HCT116 (cell line): ENCODE measurements at regions not wholly inside any gene's neighbourhood (a gene's known extent, or its start where the extent isn't known, plus 50 kb on each side); places are given as distances from the start of the nearest gene placed in this dataset.

ENCODE experiments used
- ATAC-seq: fragments of 200-7000 bp; cut with Tn5 transposase; 2 replicates; pipeline ENCODE4 v1.9.1; 2020; ENCODE audit warnings: mild to moderate bottlenecking, moderate library complexity
- BruUV-seq: library from RNA; stranded (reverse); fragments of 400-500 nt; replicated peaks from 2 replicates; lab custom pipeline; 2021; lab: Mats Ljungman, UMichigan
- CTCF ChIA-PET: fragments of 300-600 bp; sonication (Branson Sonifier 250); formaldehyde crosslinking; loops from one replicate; lab custom pipeline; 2021; ENCODE audit warnings: antibody characterized with exemption; lab: Charles Lee
- POLR2A ChIA-PET: fragments of 300-600, 350-600 bp; sonication (Branson Sonifier 250); formaldehyde crosslinking; loops from one replicate; lab custom pipeline; 2021; ENCODE audit warnings: antibody characterized with exemption; lab: Charles Lee
- RAD21 ChIA-PET, 2 experiments: fragments of 300-600 bp; sonication (Branson Sonifier 250); formaldehyde crosslinking; loops; one replicate each; lab custom pipeline; 2023; ENCODE audit warnings: low total read pairs in 2 of 2; ENCODE audit not compliant: uncharacterized antibody in 2 of 2, unreplicated experiment in 2 of 2, low non-redundant PET in 1 of 2; lab: Charles Lee
- DNase-seq: peaks from one replicate; pipeline ENCODE4 v3.0.0-alpha.2; 2010; ENCODE audit warnings: low read depth, low spot score
- H2AFZ ChIP-seq: fragments of 200-600 bp; shearing (Covaris generic), sonication (generic); 2 replicates; pipeline ENCODE4 v1.6.1; 2017; ENCODE audit warnings: low read depth, mixed run types, mixed read lengths, antibody characterized with exemption, low read length; ENCODE audit not compliant: poor library complexity, severe bottlenecking
- H3K27ac ChIP-seq: 2 replicates; pipeline ENCODE4 v1.5.1; 2012; ENCODE audit warnings: low read depth, low read length
- H3K27me3 ChIP-seq: fragments of 200-600 bp; sonication (generic); 2 replicates; pipeline ENCODE4 v1.6.1; 2016; ENCODE audit warnings: mixed run types, low read length, mixed read lengths; ENCODE audit not compliant: insufficient read depth
- H3K36me3 ChIP-seq, 2 experiments: fragments of 200-500 bp in 1 of 2; fragments of 200-600 bp in 1 of 2; sonication (Bioruptor generic) in 1 of 2; sonication (generic) in 1 of 2; 2 replicates each; pipeline versions ENCODE4 v1.5.1 to v1.6.1; 2014 to 2016; ENCODE audit warnings: low read length in 2 of 2, inconsistent platforms in 1 of 2, mixed read lengths in 1 of 2, mixed run types in 1 of 2; ENCODE audit not compliant: insufficient read depth in 2 of 2, control insufficient read depth in 1 of 2
- H3K4me1 ChIP-seq, 2 experiments: fragments of 200-600 bp in 1 of 2; sonication (generic) in 1 of 2; 2 replicates each; pipeline versions ENCODE4 v1.5.1 to v1.6.1; 2012 to 2017; ENCODE audit warnings: low read length in 2 of 2, inconsistent platforms in 1 of 2, mild to moderate bottlenecking in 1 of 2, mixed read lengths in 1 of 2, mixed run types in 1 of 2, moderate library complexity in 1 of 2; ENCODE audit not compliant: insufficient read depth in 2 of 2, control insufficient read depth in 1 of 2
- H3K4me2 ChIP-seq: fragments of 200-600 bp; sonication (generic); 2 replicates; pipeline ENCODE4 v1.6.1; 2017; ENCODE audit warnings: mixed run types, low read length, mixed read lengths
- H3K4me3 ChIP-seq, 2 experiments: fragments of 200-600 bp in 1 of 2; sonication (generic) in 1 of 2; replicated peaks in 1 of 2; 2 replicates each; pipeline ENCODE4 v1.5.1; 2011 to 2016; ENCODE audit warnings: low read length in 2 of 2, control low read depth in 1 of 2, low read depth in 1 of 2, mild to moderate bottlenecking in 1 of 2, mixed read lengths in 1 of 2, mixed run types in 1 of 2
- H3K79me2 ChIP-seq: fragments of 200-600 bp; sonication (generic); 2 replicates; pipeline ENCODE4 v1.6.1; 2017; ENCODE audit warnings: mild to moderate bottlenecking, mixed run types, low read length, moderate library complexity, mixed read lengths; ENCODE audit not compliant: insufficient read depth
- H3K9ac ChIP-seq: fragments of 200-600 bp; sonication (generic); 2 replicates; pipeline ENCODE4 v1.6.1; 2016; ENCODE audit warnings: low read length, mixed read lengths
- H3K9me2 ChIP-seq: fragments of 200-600 bp; sonication (generic), shearing (Covaris generic); 2 replicates; pipeline ENCODE4 v1.6.1; 2017; ENCODE audit warnings: mixed run types, mild to moderate bottlenecking, moderate library complexity; ENCODE audit not compliant: insufficient read depth
- H3K9me3 ChIP-seq, 2 experiments: fragments of 200-500 bp in 1 of 2; fragments of 200-600 bp in 1 of 2; sonication (Bioruptor generic) in 1 of 2; sonication (generic) in 1 of 2; 2 replicates each; pipeline ENCODE4 v1.6.1; 2014 to 2017; ENCODE audit warnings: low read length in 2 of 2, mixed read lengths in 2 of 2, inconsistent platforms in 1 of 2, low read depth in 1 of 2, mild to moderate bottlenecking in 1 of 2, mixed run types in 1 of 2, moderate library complexity in 1 of 2; ENCODE audit not compliant: control insufficient read depth in 1 of 2, insufficient read depth in 1 of 2
- H4K20me1 ChIP-seq: fragments of 200-600 bp; sonication (generic), shearing (Covaris generic); 2 replicates; pipeline ENCODE4 v1.6.1; 2017; ENCODE audit warnings: mixed run types, mild to moderate bottlenecking, moderate library complexity; ENCODE audit not compliant: insufficient read depth
- CBX3 ChIP-seq: IDR thresholded peaks from 2 replicates; pipeline ENCODE4 v1.6.1; 2012; ENCODE audit warnings: low read depth
- CEBPB ChIP-seq: IDR thresholded peaks from 2 replicates; pipeline ENCODE4 v1.6.1; 2012; ENCODE audit warnings: low read depth
- CTCF ChIP-seq, 3 experiments: fragments of 200-600 bp in 1 of 3; sonication (generic) in 1 of 3; IDR thresholded peaks in 2 of 3; conservative IDR thresholded peaks in 1 of 3; 2 replicates each; pipeline ENCODE4 v1.5.1; 2012 to 2017; ENCODE audit warnings: low read depth in 2 of 3, low read length in 2 of 3, antibody characterized with exemption in 1 of 3, borderline replicate concordance in 1 of 3, control low read depth in 1 of 3, mild to moderate bottlenecking in 1 of 3, mixed read lengths in 1 of 3, mixed run types in 1 of 3, moderate library complexity in 1 of 3; ENCODE audit not compliant: insufficient read depth in 1 of 3
- EGR1 ChIP-seq: IDR thresholded peaks from 2 replicates; pipeline ENCODE4 v1.6.1; 2012; ENCODE audit warnings: low read depth
- EZH2phosphoT487 ChIP-seq: fragments of 200-600 bp; IDR thresholded peaks from 2 replicates; pipeline ENCODE4 v1.6.1; 2018; ENCODE audit warnings: antibody characterized with exemption, borderline replicate concordance
- JUND ChIP-seq: IDR thresholded peaks from 2 replicates; pipeline ENCODE4 v1.6.1; 2012
- POLR2A ChIP-seq: IDR thresholded peaks from 2 replicates; pipeline ENCODE4 v1.7.0; 2011; ENCODE audit warnings: borderline replicate concordance; ENCODE audit not compliant: insufficient read depth, insufficient read length; ENCODE audit errors: extremely low read depth
- SP1 ChIP-seq: IDR thresholded peaks from 2 replicates; pipeline ENCODE4 v1.6.1; 2012; ENCODE audit warnings: low read depth
- SRF ChIP-seq: IDR thresholded peaks from 2 replicates; pipeline ENCODE4 v1.6.1; 2012; ENCODE audit warnings: low read depth
- ZBTB33 ChIP-seq: IDR thresholded peaks from 2 replicates; pipeline ENCODE4 v1.6.1; 2011; ENCODE audit warnings: mild to moderate bottlenecking, low read length, moderate library complexity; ENCODE audit not compliant: insufficient replicate concordance; ENCODE audit errors: extremely low read depth
- ZFX ChIP-seq: fragments of 450-650 bp; IDR thresholded peaks from 2 replicates; pipeline ENCODE4 v1.6.1; 2017
- ZNF274 ChIP-seq: fragments of 200-500 bp; sonication (Bioruptor generic); IDR thresholded peaks from 2 replicates; pipeline ENCODE4 v1.6.1; 2014; ENCODE audit warnings: mild to moderate bottlenecking, low read depth, low read length, inconsistent platforms
- intact Hi-C: fragments of 100-400 bp; cut with micrococcal nuclease; formaldehyde crosslinking; loops from 2 replicates; pipeline ENCODE4 v1.10.0; 2022

- TF ChIP-seq ZBTB33 (no peak), EGR1 (no peak), ZNF274 (no peak), SRF (no peak), SP1 (no peak), EZH2phosphoT487 (no peak), JUND (no peak), CEBPB (no peak), ZFX (no peak), CTCF (IDR thresholded peaks at IDR 0.05 in 2 of 3, conservative IDR thresholded peaks at IDR 0.05 in 1 of 3; ENCODE audit: borderline replicate concordance in 1 of 3, insufficient read depth in 1 of 3, low read depth in 2 of 3, low read length in 2 of 3) (no peak)
Measured at GRCh38 chr13:58446979-58447378, 815.4 kb downstream of the PCDH17 start (continued).

- Histone ChIP-seq H2AFZ (no peak overlapping the region), H3K4me2 (no peak overlapping the region), H3K9me3 (peaks cover 24 to 28% of the 10 kb centered on the region in 2 experiments; a peak in 2 of 4 replicates), H3K4me1 (no peaks in the 10 kb centered on the region), H3K27ac (no peak overlapping the region), H3K36me3 (no peaks in the 10 kb centered on the region), H3K9me2 (no peaks in the 10 kb centered on the region), H3K79me2 (no peaks in the 10 kb centered on the region), H3K4me3 (no peak overlapping the region), H4K20me1 (no peaks in the 10 kb centered on the region), H3K9ac (no peak overlapping the region), H3K27me3 (no peaks in the 10 kb centered on the region)
- RAD21 ChIA-PET, result no interaction called here
- ATAC-seq (no peak), DNase-seq (no peak)
- POLR2A ChIA-PET, result no interaction called here
- TF ChIP-seq SP1 (no peak), POLR2A (no peak), CBX3 (no peak)
- intact Hi-C loops, result no loop called here
- CTCF ChIA-PET, result no interaction called here
- BruUV-seq, result no TSS peak
Measured at GRCh38 chr13:58452123-58452623, 820.6 kb downstream of the PCDH17 start.
